ENCODE measurements at regions not wholly inside any gene's neighbourhood (a gene's known extent, or its start where the extent isn't known, plus 50 kb on each side); places are given as distances from the start of the nearest gene placed in this dataset.

- Histone ChIP-seq H3K14ac (ENCODE audit: low read length) (no peak overlapping the region), H3K23ac (ENCODE audit: low read depth, low read length, poor library complexity) (no peak overlapping the region), H3K4ac (ENCODE audit: low read length) (no peak overlapping the region), H2BK120ac (ENCODE audit: low read depth, low read length) (no peak overlapping the region), H2BK5ac (ENCODE audit: low read length) (no peak overlapping the region), H4K8ac (ENCODE audit: low read depth, low read length) (no peak overlapping the region), H3K9me3 (replicated peaks in 1 of 2; ENCODE audit: control insufficient read depth in 2 of 2, insufficient read depth in 1 of 2, low read depth in 1 of 2, low read length in 2 of 2) (no peaks in the 10 kb centered on the region), H3K27ac (replicated peaks; ENCODE audit: low read length) (no peak overlapping the region), H3K4me2 (ENCODE audit: insufficient read depth, low read length, poor library complexity, severe bottlenecking) (no peak overlapping the region), H3K36me3 (replicated peaks in 1 of 2; ENCODE audit: control insufficient read depth in 2 of 2, insufficient read depth in 2 of 2, low read length in 2 of 2) (no peaks in the 10 kb centered on the region), H3K18ac (ENCODE audit: low read length) (no peak overlapping the region), H3K79me1 (ENCODE audit: low read depth, low read length) (no peaks in the 10 kb centered on the region), H3K4me1 (ENCODE audit: control insufficient read depth in 2 of 2, insufficient read depth in 1 of 2, low read depth in 1 of 2, low read length in 2 of 2) (no peaks in the 10 kb centered on the region), H4K91ac (ENCODE audit: low read depth, low read length, poor library complexity) (no peak overlapping the region), H2AFZ (ENCODE audit: low read length) (no peak overlapping the region), H3K4me3 (ENCODE audit: low read length in 2 of 2) (no peak overlapping the region), H2BK15ac (ENCODE audit: low read length) (no peak overlapping the region), H3K9ac (ENCODE audit: low read depth, low read length, poor library complexity) (no peak overlapping the region), H2AK5ac (ENCODE audit: low read depth, low read length) (no peak overlapping the region), H2BK12ac (ENCODE audit: low read length) (no peak overlapping the region), H3K27me3 (ENCODE audit: control insufficient read depth in 3 of 3, insufficient read depth in 3 of 3, low read depth in 1 of 3, low read length in 3 of 3) (no peaks in the 10 kb centered on the region)
- no CpG with 5 or more reads among the region's 2 CpGs for WGBS, 2 donors (ENCODE audit: extremely low coverage in 2 of 2, insufficient read length in 2 of 2, insufficient replicate concordance in 1 of 2)
- no peak for DNase-seq (ENCODE audit: low spot score)
Observed at GRCh38 chr10:125300937-125301336, 140.6 kb upstream of the CTBP2 start.

GRCh38 chr10:125299461-125299860 is 139.1 kb upstream of the CTBP2 start:
- H3K4me3 ChIP-seq (ENCODE audit: low read length in 2 of 2): no peak overlapping the region
- H2BK5ac ChIP-seq (ENCODE audit: low read length): no peak overlapping the region
- H3K4me1 ChIP-seq (ENCODE audit: control insufficient read depth in 2 of 2, insufficient read depth in 1 of 2, low read depth in 1 of 2, low read length in 2 of 2): no peaks in the 10 kb centered on the region
- H3K14ac ChIP-seq (ENCODE audit: low read length): no peak overlapping the region
- H3K27ac ChIP-seq (replicated peaks; ENCODE audit: low read length): no peak overlapping the region
- no peaks in the 10 kb centered on the region for H3K27me3 ChIP-seq (ENCODE audit: control insufficient read depth in 3 of 3, insufficient read depth in 3 of 3, low read depth in 1 of 3, low read length in 3 of 3)
- H3K4ac ChIP-seq (ENCODE audit: low read length): no peak overlapping the region
- no CpG with 5 or more reads among the region's 2 CpGs for WGBS, 2 donors (ENCODE audit: extremely low coverage in 2 of 2, insufficient read length in 2 of 2, insufficient replicate concordance in 1 of 2)
- H3K18ac ChIP-seq (ENCODE audit: low read length): no peak overlapping the region
- H2BK12ac ChIP-seq (ENCODE audit: low read length): no peak overlapping the region
- H3K36me3 ChIP-seq (replicated peaks in 1 of 2; ENCODE audit: control insufficient read depth in 2 of 2, insufficient read depth in 2 of 2, low read length in 2 of 2): no peaks in the 10 kb centered on the region
- no peak overlapping the region for H4K8ac ChIP-seq (ENCODE audit: low read depth, low read length)
- H2BK120ac ChIP-seq (ENCODE audit: low read depth, low read length): no peak overlapping the region
- no peak overlapping the region for H2BK15ac ChIP-seq (ENCODE audit: low read length)
- no peak for DNase-seq (ENCODE audit: low spot score)
- no peak overlapping the region for H3K9ac ChIP-seq (ENCODE audit: low read depth, low read length, poor library complexity)
- H2AFZ ChIP-seq (ENCODE audit: low read length): no peak overlapping the region
- no peak overlapping the region for H2AK5ac ChIP-seq (ENCODE audit: low read depth, low read length)
- no peaks in the 10 kb centered on the region for H3K9me3 ChIP-seq (replicated peaks in 1 of 2; ENCODE audit: control insufficient read depth in 2 of 2, insufficient read depth in 1 of 2, low read depth in 1 of 2, low read length in 2 of 2)
- H3K79me1 ChIP-seq (ENCODE audit: low read depth, low read length): no peaks in the 10 kb centered on the region
- H3K4me2 ChIP-seq (ENCODE audit: insufficient read depth, low read length, poor library complexity, severe bottlenecking): no peak overlapping the region
- H4K91ac ChIP-seq (ENCODE audit: low read depth, low read length, poor library complexity): no peak overlapping the region
- no peak overlapping the region for H3K23ac ChIP-seq (ENCODE audit: low read depth, low read length, poor library complexity)

GRCh38 chr10:125296598-125296997 is 136.2 kb upstream of the CTBP2 start:
- Histone ChIP-seq H3K4me3 (ENCODE audit: low read length in 2 of 2) (no peak overlapping the region), H3K23ac (ENCODE audit: low read depth, low read length, poor library complexity) (no peak overlapping the region), H2AFZ (ENCODE audit: low read length) (no peak overlapping the region), H3K18ac (ENCODE audit: low read length) (no peak overlapping the region), H3K27me3 (ENCODE audit: control insufficient read depth in 3 of 3, insufficient read depth in 3 of 3, low read depth in 1 of 3, low read length in 3 of 3) (no peaks in the 10 kb centered on the region), H3K4me2 (ENCODE audit: insufficient read depth, low read length, poor library complexity, severe bottlenecking) (no peak overlapping the region), H2BK5ac (ENCODE audit: low read length) (no peak overlapping the region), H3K9me3 (replicated peaks in 1 of 2; ENCODE audit: control insufficient read depth in 2 of 2, insufficient read depth in 1 of 2, low read depth in 1 of 2, low read length in 2 of 2) (no peaks in the 10 kb centered on the region), H3K27ac (replicated peaks; ENCODE audit: low read length) (no peak overlapping the region), H3K14ac (ENCODE audit: low read length) (no peak overlapping the region), H4K8ac (ENCODE audit: low read depth, low read length) (no peak overlapping the region), H2BK15ac (ENCODE audit: low read length) (no peak overlapping the region), H3K79me1 (ENCODE audit: low read depth, low read length) (no peaks in the 10 kb centered on the region), H3K36me3 (replicated peaks in 1 of 2; ENCODE audit: control insufficient read depth in 2 of 2, insufficient read depth in 2 of 2, low read length in 2 of 2) (no peaks in the 10 kb centered on the region), H2AK5ac (ENCODE audit: low read depth, low read length) (no peak overlapping the region), H4K91ac (ENCODE audit: low read depth, low read length, poor library complexity) (no peak overlapping the region), H3K4me1 (ENCODE audit: control insufficient read depth in 2 of 2, insufficient read depth in 1 of 2, low read depth in 1 of 2, low read length in 2 of 2) (no peaks in the 10 kb centered on the region), H3K4ac (ENCODE audit: low read length) (no peak overlapping the region), H2BK12ac (ENCODE audit: low read length) (no peak overlapping the region), H2BK120ac (ENCODE audit: low read depth, low read length) (no peak overlapping the region), H3K9ac (ENCODE audit: low read depth, low read length, poor library complexity) (no peak overlapping the region)
- WGBS, 2 donors (ENCODE audit: extremely low coverage in 2 of 2, insufficient read length in 2 of 2, insufficient replicate concordance in 1 of 2): no CpG with 5 or more reads among the region's 9 CpGs
- no peak for DNase-seq (ENCODE audit: low spot score)

- Histone ChIP-seq H3K4me1 (ENCODE audit: control insufficient read depth in 2 of 2, insufficient read depth in 1 of 2, low read depth in 1 of 2, low read length in 2 of 2) (no peaks in the 10 kb centered on the region), H3K18ac (ENCODE audit: low read length) (no peak overlapping the region), H3K9ac (ENCODE audit: low read depth, low read length, poor library complexity) (no peak overlapping the region), H2AK5ac (ENCODE audit: low read depth, low read length) (no peak overlapping the region), H3K4me2 (ENCODE audit: insufficient read depth, low read length, poor library complexity, severe bottlenecking) (no peak overlapping the region), H2AFZ (ENCODE audit: low read length) (no peak overlapping the region), H3K23ac (ENCODE audit: low read depth, low read length, poor library complexity) (no peak overlapping the region), H3K4me3 (ENCODE audit: low read length in 2 of 2) (no peak overlapping the region), H3K79me1 (ENCODE audit: low read depth, low read length) (no peaks in the 10 kb centered on the region), H3K36me3 (replicated peaks in 1 of 2; ENCODE audit: control insufficient read depth in 2 of 2, insufficient read depth in 2 of 2, low read length in 2 of 2) (no peaks in the 10 kb centered on the region), H3K27me3 (ENCODE audit: control insufficient read depth in 3 of 3, insufficient read depth in 3 of 3, low read depth in 1 of 3, low read length in 3 of 3) (no peaks in the 10 kb centered on the region), H3K9me3 (replicated peaks in 1 of 2; ENCODE audit: control insufficient read depth in 2 of 2, insufficient read depth in 1 of 2, low read depth in 1 of 2, low read length in 2 of 2) (no peaks in the 10 kb centered on the region), H2BK12ac (ENCODE audit: low read length) (no peak overlapping the region), H4K8ac (ENCODE audit: low read depth, low read length) (no peak overlapping the region), H3K27ac (replicated peaks; ENCODE audit: low read length) (no peak overlapping the region), H2BK5ac (ENCODE audit: low read length) (no peak overlapping the region), H3K14ac (ENCODE audit: low read length) (no peak overlapping the region), H3K4ac (ENCODE audit: low read length) (no peak overlapping the region), H4K91ac (ENCODE audit: low read depth, low read length, poor library complexity) (no peak overlapping the region), H2BK120ac (ENCODE audit: low read depth, low read length) (no peak overlapping the region), H2BK15ac (ENCODE audit: low read length) (no peak overlapping the region)
- no peak for DNase-seq (ENCODE audit: low spot score)
- WGBS, 2 donors (ENCODE audit: extremely low coverage in 2 of 2, insufficient read length in 2 of 2, insufficient replicate concordance in 1 of 2): no CpG with 5 or more reads among the region's 2 CpGs
Observed at GRCh38 chr10:125294109-125294508, 133.7 kb upstream of the CTBP2 start.

Data from neuronal stem cell (in vitro differentiated cells).